GM18498 (cell line): ENCODE measurements at regions not wholly inside any gene's neighbourhood (a gene's known extent, or its start where the extent isn't known, plus 50 kb on each side); places are given as distances from the start of the nearest gene placed in this dataset.

Source experiments
- ATAC-seq: cut with Tn5 transposase; IDR thresholded peaks from one replicate; pipeline ENCODE4 v1.9.1; 2021; ENCODE audit warnings: mild to moderate bottlenecking, moderate library complexity; ENCODE audit not compliant: unreplicated experiment

DNA sequence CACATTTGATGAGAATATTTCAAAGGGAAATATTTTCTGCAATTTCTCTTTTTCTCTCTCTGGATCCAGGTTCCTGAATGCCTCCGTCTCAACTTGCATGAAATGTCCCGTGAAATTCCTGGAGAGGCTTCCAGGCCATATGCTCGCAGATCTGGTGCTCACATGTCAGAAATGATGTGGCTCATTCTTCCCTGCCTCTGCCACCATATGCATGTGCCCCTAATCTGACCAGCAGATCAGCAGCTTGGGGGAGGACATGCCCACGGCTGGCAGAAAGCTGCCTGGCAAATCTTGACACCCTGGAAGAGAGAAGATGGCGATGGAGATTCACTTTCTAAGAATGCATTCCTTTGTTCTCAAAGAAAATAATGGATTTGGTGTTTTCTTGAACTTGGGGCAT is 490.7 kb downstream of the RPS24 start:
- no peak for ATAC-seq

- ATAC-seq: no peak
Observed at GRCh38 chr10:78524941-78525340, 491.3 kb downstream of the RPS24 start.

GRCh38 chr10:78526347-78526746 is 492.7 kb downstream of the RPS24 start:
- ATAC-seq: no peak

GRCh38 chr10:78527296-78527695 is 493.6 kb downstream of the RPS24 start:
- no peak for ATAC-seq

DNA sequence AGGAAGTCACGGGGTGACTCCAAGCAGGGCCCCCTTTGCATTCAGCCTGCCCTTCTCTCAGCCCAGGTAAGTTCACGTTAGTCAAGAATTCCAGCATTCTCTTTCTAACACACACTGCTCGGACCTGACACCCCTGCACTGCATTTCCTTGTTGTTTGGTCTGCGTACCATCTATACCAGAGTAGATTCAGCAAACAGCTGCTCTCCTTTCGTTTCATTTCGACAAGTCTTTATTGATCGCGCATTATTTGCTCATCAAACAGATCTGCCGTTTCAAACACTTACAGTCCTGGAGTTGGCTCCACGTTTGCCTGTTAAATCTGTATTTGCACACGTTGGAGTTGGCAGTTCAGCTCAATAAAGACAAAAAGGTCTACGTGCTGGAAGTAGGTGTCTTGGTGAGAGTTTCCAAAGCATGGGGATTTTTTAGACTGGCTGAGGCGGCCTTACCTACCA is 495.1 kb downstream of the RPS24 start:
- ATAC-seq: no peak

- no peak for ATAC-seq
Observed at GRCh38 chr10:78529262-78529661, 495.6 kb downstream of the RPS24 start.

- ATAC-seq: no peak
Observed at GRCh38 chr10:78531088-78531487, 497.4 kb downstream of the RPS24 start.

GRCh38 chr10:78532480-78533042 is 498.9 kb downstream of the RPS24 start:
- ATAC-seq: no peak

- no peak for ATAC-seq
Observed at GRCh38 chr10:78533098-78533497, 499.4 kb downstream of the RPS24 start.

GRCh38 chr10:78533776-78534175 is 500.1 kb downstream of the RPS24 start:
- no peak for ATAC-seq

- no peak for ATAC-seq
Observed at GRCh38 chr10:78535716-78536218, 502.1 kb downstream of the RPS24 start.

DNA sequence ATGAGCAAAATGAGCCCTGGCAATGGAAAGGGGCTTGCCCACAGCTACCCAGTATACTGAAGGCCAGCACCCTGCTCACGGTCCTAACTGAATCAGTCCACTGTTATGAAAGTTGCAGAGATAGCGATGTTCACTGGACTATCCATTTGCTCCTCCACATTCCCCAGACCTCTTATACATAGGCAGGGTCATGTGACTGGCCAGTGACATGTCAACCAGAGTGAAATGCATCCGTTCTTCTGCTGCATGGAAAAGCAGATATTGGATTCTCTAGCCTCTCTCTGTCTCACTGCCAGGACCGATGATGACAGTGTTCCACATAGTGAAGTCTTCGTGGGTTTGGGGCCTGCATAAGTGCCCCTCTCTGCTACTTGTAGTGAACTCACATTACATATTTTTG is 503.4 kb downstream of the RPS24 start:
- ATAC-seq: no peak

GRCh38 chr10:78539247-78539766 is 505.6 kb downstream of the RPS24 start:
- ATAC-seq: no peak

- no peak for ATAC-seq
Observed at GRCh38 chr10:78540355-78541076, 506.9 kb downstream of the RPS24 start.

GRCh38 chr10:78541481-78542140 is 507.9 kb downstream of the RPS24 start:
- no peak for ATAC-seq

GRCh38 chr10:78542141-78542489 is 508.5 kb downstream of the RPS24 start:
- ATAC-seq: no peak

GRCh38 chr10:78542521-78542920 is 508.9 kb downstream of the RPS24 start:
- ATAC-seq: no peak

DNA sequence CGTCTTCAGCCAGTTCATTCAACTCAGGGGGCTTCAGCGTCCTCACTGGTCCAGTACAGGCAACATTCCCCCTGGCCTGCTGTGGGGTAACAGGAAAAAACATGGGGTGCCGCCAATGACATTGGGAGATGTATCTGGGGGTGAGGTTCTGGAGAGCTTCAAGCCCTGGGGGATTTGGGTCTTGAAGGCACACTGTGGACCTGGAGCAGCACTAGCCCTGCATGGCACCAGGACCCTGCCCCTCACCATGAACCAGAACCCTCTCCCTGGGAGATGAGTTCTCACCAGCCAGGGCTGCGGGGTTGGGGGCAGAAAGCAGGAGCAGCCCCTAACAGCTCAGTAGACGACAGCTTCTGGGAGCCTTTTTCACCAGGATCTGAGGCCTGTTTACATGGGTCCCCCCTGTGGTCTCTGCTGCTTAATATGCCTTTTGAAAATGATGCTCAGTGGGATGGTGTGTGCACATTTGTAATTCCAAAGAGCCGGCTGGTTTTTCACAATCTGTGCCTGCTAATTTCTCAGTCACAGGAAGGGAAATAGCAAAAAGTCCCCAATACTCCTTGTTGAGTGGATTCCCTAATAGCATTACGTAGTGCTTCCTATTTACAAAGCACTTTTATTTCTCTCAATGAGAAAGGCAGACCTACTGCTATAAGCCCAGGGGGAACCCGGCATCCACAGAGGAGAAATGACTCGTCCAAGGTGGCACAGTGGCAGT is 509.5 kb downstream of the RPS24 start:
- no peak for ATAC-seq

DNA sequence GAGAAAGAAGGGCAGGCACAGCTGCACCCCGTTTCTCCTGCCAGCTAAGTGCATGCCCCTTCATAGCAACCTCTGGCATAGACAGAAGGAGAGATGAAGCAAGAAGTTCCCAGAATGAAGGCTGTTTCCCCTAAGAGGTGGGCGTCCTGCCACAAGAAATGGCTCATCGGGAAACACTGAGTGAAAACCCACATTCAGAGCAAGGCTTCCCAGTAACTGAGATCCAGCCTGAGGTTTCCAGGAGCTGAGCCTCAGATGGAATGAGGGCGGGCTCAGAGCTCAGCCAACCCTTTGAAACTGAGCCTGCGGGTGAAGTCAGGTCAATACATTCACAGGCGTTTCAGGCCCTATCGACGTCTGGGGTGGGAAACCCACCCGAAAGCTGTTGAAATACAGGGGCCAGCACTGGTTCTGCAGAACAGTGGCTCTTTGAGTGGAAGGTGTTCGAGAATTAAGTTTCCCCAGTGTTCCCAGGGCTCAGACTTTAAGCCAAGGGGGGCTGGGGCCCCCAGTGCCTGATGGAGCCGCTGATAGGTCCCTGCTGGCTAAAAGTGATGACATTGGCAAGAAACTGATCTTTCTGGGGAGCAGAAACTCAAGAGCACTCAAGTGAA is 510.2 kb downstream of the RPS24 start:
- no peak for ATAC-seq

DNA sequence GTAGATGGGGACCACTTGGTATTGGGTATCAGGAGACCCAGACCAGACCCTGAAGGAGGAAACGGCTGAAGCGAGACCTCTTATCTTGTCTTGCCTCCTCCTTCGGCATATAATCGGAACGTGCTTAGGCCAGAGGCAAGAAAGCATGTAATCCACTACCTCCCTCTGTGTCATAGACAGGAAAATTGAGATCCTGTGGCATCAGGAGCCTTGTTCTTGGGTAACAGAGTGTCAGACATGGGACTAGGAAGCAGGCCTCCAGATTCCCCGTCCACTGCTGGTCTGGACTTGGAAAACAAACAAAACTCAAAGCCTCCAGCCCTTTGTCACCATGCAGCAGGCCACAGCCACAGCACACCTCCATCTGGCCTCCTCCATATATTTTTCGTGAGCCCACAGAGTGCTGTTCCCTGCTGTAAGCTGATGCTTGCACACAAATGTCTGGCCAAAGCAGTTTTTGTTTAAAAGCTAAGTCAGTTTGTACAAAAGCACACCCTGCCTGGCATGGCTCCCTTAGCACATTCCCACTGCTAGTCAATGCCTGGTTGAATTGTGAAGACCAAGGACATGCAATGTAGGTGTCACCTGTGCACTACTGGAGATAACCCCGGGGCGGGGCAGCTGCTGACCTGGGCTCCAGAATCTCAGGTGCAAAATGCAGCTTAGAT is 510.9 kb downstream of the RPS24 start:
- no peak for ATAC-seq
